ENCODE measurements at regions not wholly inside any gene's neighbourhood (a gene's known extent, or its start where the extent isn't known, plus 50 kb on each side); places are given as distances from the start of the nearest gene placed in this dataset.

DNA sequence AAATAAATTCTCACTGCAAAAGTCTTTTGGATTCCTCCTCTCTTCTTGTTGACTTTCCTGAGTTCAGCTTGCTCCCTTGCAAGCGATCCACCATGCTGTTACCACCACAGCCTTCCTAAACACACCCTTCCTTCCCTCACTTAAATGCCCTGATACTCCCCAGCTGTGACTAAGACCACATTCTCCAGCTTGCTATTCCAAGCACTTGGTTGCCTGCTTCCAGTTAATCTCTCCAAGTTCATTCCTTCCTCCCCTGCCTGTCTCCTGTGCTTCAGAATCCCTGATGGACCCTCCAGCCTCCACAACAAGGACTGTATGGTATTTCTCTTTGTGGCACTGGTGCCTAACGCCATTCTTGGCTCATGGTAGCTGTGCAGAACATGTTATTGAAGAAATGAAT lies 603.9 kb upstream of the CADM1 start:
- TF ChIP-seq POLR2AphosphoS5 (IDR thresholded peaks at IDR 0.05; ENCODE audit: low read depth) (no peak), EZH2 (IDR thresholded peaks at IDR 0.05; ENCODE audit: low read depth, unreplicated experiment) (no peak), JUNB (IDR thresholded peaks at IDR 0.05; ENCODE audit: unreplicated experiment) (no peak), NANOG (IDR thresholded peaks at IDR 0.05; ENCODE audit: borderline replicate concordance) (no peak), EZH2phosphoT487 (IDR thresholded peaks at IDR 0.05; ENCODE audit: unreplicated experiment) (no peak)
- TF ChIP-seq, protein P1, sequence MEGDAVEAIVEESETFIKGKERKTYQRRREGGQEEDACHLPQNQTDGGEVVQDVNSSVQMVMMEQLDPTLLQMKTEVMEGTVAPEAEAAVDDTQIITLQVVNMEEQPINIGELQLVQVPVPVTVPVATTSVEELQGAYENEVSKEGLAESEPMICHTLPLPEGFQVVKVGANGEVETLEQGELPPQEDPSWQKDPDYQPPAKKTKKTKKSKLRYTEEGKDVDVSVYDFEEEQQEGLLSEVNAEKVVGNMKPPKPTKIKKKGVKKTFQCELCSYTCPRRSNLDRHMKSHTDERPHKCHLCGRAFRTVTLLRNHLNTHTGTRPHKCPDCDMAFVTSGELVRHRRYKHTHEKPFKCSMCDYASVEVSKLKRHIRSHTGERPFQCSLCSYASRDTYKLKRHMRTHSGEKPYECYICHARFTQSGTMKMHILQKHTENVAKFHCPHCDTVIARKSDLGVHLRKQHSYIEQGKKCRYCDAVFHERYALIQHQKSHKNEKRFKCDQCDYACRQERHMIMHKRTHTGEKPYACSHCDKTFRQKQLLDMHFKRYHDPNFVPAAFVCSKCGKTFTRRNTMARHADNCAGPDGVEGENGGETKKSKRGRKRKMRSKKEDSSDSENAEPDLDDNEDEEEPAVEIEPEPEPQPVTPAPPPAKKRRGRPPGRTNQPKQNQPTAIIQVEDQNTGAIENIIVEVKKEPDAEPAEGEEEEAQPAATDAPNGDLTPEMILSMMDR (conservative IDR thresholded peaks at IDR 0.05; ENCODE audit: low read depth in 2 of 2): no peak
